ENCODE measurements at regions not wholly inside any gene's neighbourhood (a gene's known extent, or its start where the extent isn't known, plus 50 kb on each side); places are given as distances from the start of the nearest gene placed in this dataset.

- no peak for TF ChIP-seq CTCF (IDR thresholded peaks at IDR 0.05; ENCODE audit: unreplicated experiment)
- no peak for DNase-seq (ENCODE audit: low spot score)
These were observed 103.0 kb upstream of the TEX51 start for GRCh38 chr2:126795656-126796055.

GRCh38 chr2:126796931-126797621 lies 101.6 kb upstream of the TEX51 start:
- H3K36me3 Mint-ChIP-seq (ENCODE audit: low read depth, unreplicated experiment), result no peaks in the 10 kb centered on the region
- H3K9me3 Mint-ChIP-seq (ENCODE audit: unreplicated experiment), result no peaks in the 10 kb centered on the region
- no peak overlapping the region for H3K27ac Mint-ChIP-seq (ENCODE audit: unreplicated experiment)
- no peak overlapping the region for H3K4me3 Mint-ChIP-seq (ENCODE audit: unreplicated experiment)
- peaks cover 12% of the 10 kb centered on the region for H3K27me3 Mint-ChIP-seq (ENCODE audit: unreplicated experiment)
- DNase-seq (ENCODE audit: low spot score), result no peak
- peaks cover 6% of the 10 kb centered on the region for H3K4me1 Mint-ChIP-seq (ENCODE audit: unreplicated experiment)
- TF ChIP-seq CTCF (IDR thresholded peaks at IDR 0.05; ENCODE audit: unreplicated experiment), result no peak

More at GRCh38 chr2:126795656-126796055, 103.0 kb upstream of the TEX51 start:
- Mint-ChIP-seq H3K4me3 (ENCODE audit: unreplicated experiment) (no peak overlapping the region), H3K4me1 (ENCODE audit: unreplicated experiment) (peaks cover 6% of the 10 kb centered on the region), H3K9me3 (ENCODE audit: unreplicated experiment) (no peaks in the 10 kb centered on the region), H3K27me3 (ENCODE audit: unreplicated experiment) (peaks cover 12% of the 10 kb centered on the region), H3K36me3 (ENCODE audit: low read depth, unreplicated experiment) (no peaks in the 10 kb centered on the region), H3K27ac (ENCODE audit: unreplicated experiment) (no peak overlapping the region)

- H3K27me3 Mint-ChIP-seq (ENCODE audit: unreplicated experiment), result peaks cover 10% of the 10 kb centered on the region
- no peak for DNase-seq (ENCODE audit: low spot score)
- no peaks in the 10 kb centered on the region for H3K36me3 Mint-ChIP-seq (ENCODE audit: low read depth, unreplicated experiment)
These were observed 100.9 kb upstream of the TEX51 start for GRCh38 chr2:126797622-126798275.

GRCh38 chr2:126798276-126799140 lies 100.2 kb upstream of the TEX51 start:
- H3K36me3 Mint-ChIP-seq (ENCODE audit: low read depth, unreplicated experiment), result no peaks in the 10 kb centered on the region
- H3K4me3 Mint-ChIP-seq (ENCODE audit: unreplicated experiment), result no peak overlapping the region
- no peak overlapping the region for H3K27ac Mint-ChIP-seq (ENCODE audit: unreplicated experiment)
- no peak for DNase-seq (ENCODE audit: low spot score)
- peaks cover 7% of the 10 kb centered on the region for H3K27me3 Mint-ChIP-seq (ENCODE audit: unreplicated experiment)
- no peaks in the 10 kb centered on the region for H3K9me3 Mint-ChIP-seq (ENCODE audit: unreplicated experiment)
- H3K4me1 Mint-ChIP-seq (ENCODE audit: unreplicated experiment), result peaks cover 5% of the 10 kb centered on the region
- TF ChIP-seq CTCF (IDR thresholded peaks at IDR 0.05; ENCODE audit: unreplicated experiment), result no peak

More at GRCh38 chr2:126797622-126798275, 100.9 kb upstream of the TEX51 start:
- TF ChIP-seq CTCF (IDR thresholded peaks at IDR 0.05; ENCODE audit: unreplicated experiment), result no peak
- Mint-ChIP-seq H3K27ac (ENCODE audit: unreplicated experiment) (no peak overlapping the region), H3K9me3 (ENCODE audit: unreplicated experiment) (no peaks in the 10 kb centered on the region), H3K4me1 (ENCODE audit: unreplicated experiment) (peaks cover 6% of the 10 kb centered on the region), H3K4me3 (ENCODE audit: unreplicated experiment) (no peak overlapping the region)
